ENCODE measurements at regions not wholly inside any gene's neighbourhood (a gene's known extent, or its start where the extent isn't known, plus 50 kb on each side); places are given as distances from the start of the nearest gene placed in this dataset.

DNA sequence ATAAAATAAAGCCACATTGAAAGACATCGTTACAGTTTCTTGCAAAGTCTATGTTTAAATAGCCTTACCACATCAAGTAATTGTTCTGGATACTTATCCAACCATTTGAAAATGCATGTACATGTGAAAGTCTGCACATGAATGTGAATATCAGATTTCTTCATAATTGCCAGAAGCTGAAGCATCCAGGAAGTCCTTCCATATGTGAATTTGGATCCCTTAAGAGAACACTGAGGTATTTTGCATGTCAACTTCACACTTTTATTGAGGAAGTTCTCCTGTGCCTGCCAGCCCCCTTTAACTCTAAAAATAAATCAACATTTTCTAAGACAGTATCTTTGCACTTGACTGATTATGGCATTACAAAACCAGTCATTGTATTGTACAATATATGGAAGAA, 1103.5 kb upstream of the ADGRL3 start:
- TF ChIP-seq, protein P1, sequence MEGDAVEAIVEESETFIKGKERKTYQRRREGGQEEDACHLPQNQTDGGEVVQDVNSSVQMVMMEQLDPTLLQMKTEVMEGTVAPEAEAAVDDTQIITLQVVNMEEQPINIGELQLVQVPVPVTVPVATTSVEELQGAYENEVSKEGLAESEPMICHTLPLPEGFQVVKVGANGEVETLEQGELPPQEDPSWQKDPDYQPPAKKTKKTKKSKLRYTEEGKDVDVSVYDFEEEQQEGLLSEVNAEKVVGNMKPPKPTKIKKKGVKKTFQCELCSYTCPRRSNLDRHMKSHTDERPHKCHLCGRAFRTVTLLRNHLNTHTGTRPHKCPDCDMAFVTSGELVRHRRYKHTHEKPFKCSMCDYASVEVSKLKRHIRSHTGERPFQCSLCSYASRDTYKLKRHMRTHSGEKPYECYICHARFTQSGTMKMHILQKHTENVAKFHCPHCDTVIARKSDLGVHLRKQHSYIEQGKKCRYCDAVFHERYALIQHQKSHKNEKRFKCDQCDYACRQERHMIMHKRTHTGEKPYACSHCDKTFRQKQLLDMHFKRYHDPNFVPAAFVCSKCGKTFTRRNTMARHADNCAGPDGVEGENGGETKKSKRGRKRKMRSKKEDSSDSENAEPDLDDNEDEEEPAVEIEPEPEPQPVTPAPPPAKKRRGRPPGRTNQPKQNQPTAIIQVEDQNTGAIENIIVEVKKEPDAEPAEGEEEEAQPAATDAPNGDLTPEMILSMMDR (IDR thresholded peaks at IDR 0.05; ENCODE audit: insufficient read depth, low read length, missing control alignments), result no peak
- ChIA-PET POLR2A (no interaction called here), CTCF (no interaction called here)
- no peak for DNase-seq (ENCODE audit: low read depth, low spot score)
- no peak overlapping the region for H3K4me3 ChIP-seq (ENCODE audit: low read depth, low read length)

DNA sequence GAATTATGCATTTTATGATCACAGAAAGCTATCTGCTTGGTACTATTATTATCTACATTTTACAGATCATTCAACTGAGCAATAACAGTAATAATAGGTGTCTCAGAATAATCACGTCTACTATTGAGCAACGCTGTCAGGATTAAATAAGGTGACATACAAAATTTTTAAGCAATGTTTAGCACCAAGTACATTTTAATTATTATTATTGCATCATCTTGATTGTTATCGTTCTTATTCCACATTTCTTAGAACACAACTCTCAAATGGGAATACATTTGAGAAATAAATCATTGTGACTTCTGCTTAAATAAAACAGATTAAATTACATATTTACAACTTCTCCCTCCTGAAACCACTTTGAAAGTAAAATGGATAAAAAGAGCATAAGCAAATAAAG, 1083.5 kb upstream of the ADGRL3 start:
- H3K4me3 ChIP-seq (ENCODE audit: low read depth, low read length), result no peak overlapping the region
- TF ChIP-seq, protein P1 (IDR thresholded peaks at IDR 0.05; ENCODE audit: insufficient read depth, low read length, missing control alignments), result no peak
- no peak for DNase-seq (ENCODE audit: low read depth, low spot score)
- ChIA-PET POLR2A (no interaction called here), CTCF (no interaction called here)

DNA sequence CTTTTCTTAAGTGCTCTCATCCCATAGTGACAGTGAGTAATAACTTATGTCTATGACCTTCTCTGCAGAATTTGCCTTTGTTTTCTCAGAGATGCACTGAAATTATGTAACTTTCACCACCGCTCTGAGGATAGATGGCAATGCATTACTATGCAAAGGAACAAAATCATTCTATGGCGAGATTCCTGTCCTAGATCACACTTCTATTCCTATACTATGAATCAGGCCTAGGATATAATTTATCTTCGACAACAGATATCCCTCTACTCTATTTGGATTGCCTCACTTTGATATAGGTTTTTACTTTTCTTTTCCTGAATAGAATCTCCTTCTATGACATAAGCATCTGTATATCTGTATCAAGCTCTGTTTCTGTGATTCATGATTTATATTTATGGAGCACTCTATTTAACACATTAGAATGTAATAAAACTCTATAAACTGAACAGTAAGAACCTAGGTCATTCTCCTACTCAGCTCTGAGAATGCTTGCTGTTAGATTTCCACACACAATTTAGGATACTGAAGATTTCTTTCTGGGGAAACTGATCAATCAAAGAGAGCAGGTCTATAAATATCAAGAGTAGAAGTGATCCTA, 1082.3 kb upstream of the ADGRL3 start:
- no peak for DNase-seq (ENCODE audit: low read depth, low spot score)
- ChIA-PET CTCF (no interaction called here), POLR2A (no interaction called here)
- TF ChIP-seq, protein P1 (IDR thresholded peaks at IDR 0.05; ENCODE audit: insufficient read depth, low read length, missing control alignments), result no peak
- H3K4me3 ChIP-seq (ENCODE audit: low read depth, low read length), result no peak overlapping the region

DNA sequence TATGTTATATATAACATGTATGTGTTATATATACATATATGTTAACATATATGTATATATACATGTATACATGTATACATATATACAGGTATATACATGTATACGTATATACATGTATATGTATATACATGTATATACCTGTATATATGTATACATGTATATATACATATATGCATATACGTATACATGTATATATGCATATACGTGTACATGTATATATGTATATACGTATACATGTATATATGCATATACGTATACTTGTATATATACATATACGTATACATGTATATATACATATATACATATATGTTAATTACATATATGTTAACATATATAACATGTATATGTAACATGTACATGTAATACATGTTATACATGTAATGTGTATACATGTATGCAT, 1077.3 kb upstream of the ADGRL3 start:
- TF ChIP-seq, protein P1 (IDR thresholded peaks at IDR 0.05; ENCODE audit: insufficient read depth, low read length, missing control alignments), result no peak
- CTCF ChIA-PET, result no interaction called here
- no peak for DNase-seq (ENCODE audit: low read depth, low spot score)
- H3K4me3 ChIP-seq (ENCODE audit: low read depth, low read length), result no peak overlapping the region
- POLR2A ChIA-PET, result no interaction called here

DNA sequence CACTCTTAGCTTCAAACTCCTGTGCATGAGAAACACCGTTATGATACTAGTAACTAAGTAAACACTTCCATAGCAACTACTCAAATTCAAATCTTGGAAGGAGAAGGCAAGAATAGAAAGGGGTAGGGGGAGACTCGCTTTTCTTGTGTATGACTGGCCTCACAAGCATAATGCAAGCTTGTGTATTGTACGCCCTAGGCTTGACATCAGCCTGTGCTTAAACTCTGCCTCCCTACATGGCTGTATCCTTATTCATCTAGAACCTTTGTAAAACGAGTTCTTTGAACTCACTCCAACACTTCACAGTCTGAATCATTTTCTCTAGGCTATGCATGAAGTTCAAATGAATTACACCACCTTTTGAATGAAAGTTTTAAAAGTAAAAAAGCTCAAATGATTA, 1071.2 kb upstream of the ADGRL3 start:
- ChIA-PET POLR2A (no interaction called here), CTCF (no interaction called here)
- DNase-seq (ENCODE audit: low read depth, low spot score), result no peak
- H3K4me3 ChIP-seq (ENCODE audit: low read depth, low read length), result no peak overlapping the region
- TF ChIP-seq, protein P1 (IDR thresholded peaks at IDR 0.05; ENCODE audit: insufficient read depth, low read length, missing control alignments), result no peak

DNA sequence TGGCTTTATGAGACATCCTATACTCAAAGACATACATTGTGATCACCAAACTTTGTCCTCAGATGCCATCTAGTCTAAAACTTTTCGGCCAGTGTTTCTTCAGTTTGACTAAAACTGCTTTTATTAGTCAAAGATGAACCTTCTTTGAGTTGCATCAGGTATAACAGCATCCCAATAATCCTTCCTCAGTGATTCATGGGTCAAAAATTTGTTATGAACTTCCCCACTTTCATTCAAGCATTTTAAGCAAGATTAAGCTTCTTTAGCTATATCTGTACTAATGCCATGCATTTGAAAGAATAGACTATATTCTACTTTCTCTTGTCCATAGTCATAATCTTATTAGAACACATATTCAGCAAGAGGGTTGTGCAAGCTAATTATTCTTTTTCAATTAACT, 1070.4 kb upstream of the ADGRL3 start:
- CTCF ChIA-PET, result no interaction called here

More for the DNA sequence above, 1070.4 kb upstream of the ADGRL3 start:
- H3K4me3 ChIP-seq (ENCODE audit: low read depth, low read length), result no peak overlapping the region
- POLR2A ChIA-PET, result no interaction called here
- DNase-seq (ENCODE audit: low read depth, low spot score), result no peak
- TF ChIP-seq, protein P1 (IDR thresholded peaks at IDR 0.05; ENCODE audit: insufficient read depth, low read length, missing control alignments), result no peak
